ENCODE measurements at regions not wholly inside any gene's neighbourhood (a gene's known extent, or its start where the extent isn't known, plus 50 kb on each side); places are given as distances from the start of the nearest gene placed in this dataset.

GRCh38 chr5:124399426-124399961 lies 346.9 kb downstream of the ZNF608 start:
- no peak for DNase-seq
- in situ Hi-C loops (cut with MboI) = no loop called here
- H3K27me3 ChIP-seq (replicated peaks; ENCODE audit: insufficient read depth) = peaks cover 4% of the 10 kb centered on the region
- 57 to 61% methylated on average over 3 of the region's 3 CpGs for WGBS, 2 experiments (ENCODE audit: low coverage in 1 of 2, low lambda C conversion rate in 2 of 2, missing lambda C conversion rate in 2 of 2)
- H3K27ac ChIP-seq = no peak overlapping the region
- no peaks in the 10 kb centered on the region for H3K79me2 ChIP-seq (ENCODE audit: insufficient read depth)
- no peaks in the 10 kb centered on the region for H4K20me1 ChIP-seq (ENCODE audit: insufficient read depth)
- no peak overlapping the region for H3K4me2 ChIP-seq (ENCODE audit: unreplicated experiment)
- no peak overlapping the region for H2AFZ ChIP-seq
- H3K4me1 ChIP-seq (ENCODE audit: insufficient read depth) = peaks cover 14% of the 10 kb centered on the region
- TF ChIP-seq EZH2 (IDR thresholded peaks at IDR 0.05; ENCODE audit: insufficient read depth, poor library complexity, severe bottlenecking) = no peak
- TF ChIP-seq EZH2phosphoT487 (IDR thresholded peaks at IDR 0.05; ENCODE audit: insufficient read depth, low read depth) = no peak
- H3F3A ChIP-seq (ENCODE audit: insufficient read depth) = no peaks in the 10 kb centered on the region
- no peak overlapping the region for H3K4me3 ChIP-seq
- H3K9me3 ChIP-seq (ENCODE audit: low read depth) = no peaks in the 10 kb centered on the region
- H3K36me3 ChIP-seq (ENCODE audit: low read depth) = no peaks in the 10 kb centered on the region
- H3K9ac ChIP-seq = no peak overlapping the region
- H3K9me2 ChIP-seq (ENCODE audit: insufficient read depth) = no peaks in the 10 kb centered on the region

- Histone ChIP-seq H3K9me2 (ENCODE audit: insufficient read depth) (no peaks in the 10 kb centered on the region), H3K36me3 (ENCODE audit: low read depth) (no peaks in the 10 kb centered on the region), H3F3A (ENCODE audit: insufficient read depth) (no peaks in the 10 kb centered on the region), H3K9ac (no peak overlapping the region), H2AFZ (no peak overlapping the region), H3K4me1 (ENCODE audit: insufficient read depth) (peaks cover 14% of the 10 kb centered on the region), H3K27ac (no peak overlapping the region), H3K4me3 (no peak overlapping the region), H3K9me3 (ENCODE audit: low read depth) (no peaks in the 10 kb centered on the region), H3K4me2 (ENCODE audit: unreplicated experiment) (no peak overlapping the region), H3K27me3 (replicated peaks; ENCODE audit: insufficient read depth) (peaks cover 12% of the 10 kb centered on the region), H3K79me2 (ENCODE audit: insufficient read depth) (no peaks in the 10 kb centered on the region), H4K20me1 (ENCODE audit: insufficient read depth) (no peaks in the 10 kb centered on the region)
- WGBS, 2 experiments (ENCODE audit: low coverage in 1 of 2, low lambda C conversion rate in 2 of 2, missing lambda C conversion rate in 2 of 2) = 8 to 19% methylated on average over 2 of the region's 2 CpGs
- in situ Hi-C loops (cut with MboI) = no loop called here
- no peak for TF ChIP-seq EZH2phosphoT487 (IDR thresholded peaks at IDR 0.05; ENCODE audit: insufficient read depth, low read depth)
- TF ChIP-seq EZH2 (IDR thresholded peaks at IDR 0.05; ENCODE audit: insufficient read depth, poor library complexity, severe bottlenecking) = no peak
- DNase-seq = peak; percentile 39
These were observed 348.0 kb downstream of the ZNF608 start for GRCh38 chr5:124398460-124398859.

GRCh38 chr5:124397317-124397716 lies 349.1 kb downstream of the ZNF608 start:
- DNase-seq = no peak
- H3K4me2 ChIP-seq (ENCODE audit: unreplicated experiment) = no peak overlapping the region
- no peak overlapping the region for H3K4me3 ChIP-seq
- 94 to 98% methylated on average over 2 of the region's 2 CpGs for WGBS, 2 experiments (ENCODE audit: low coverage in 1 of 2, low lambda C conversion rate in 2 of 2, missing lambda C conversion rate in 2 of 2)
- no peaks in the 10 kb centered on the region for H3K36me3 ChIP-seq (ENCODE audit: low read depth)
- no peak overlapping the region for H3K27ac ChIP-seq
- peaks cover 13% of the 10 kb centered on the region for H3K27me3 ChIP-seq (replicated peaks; ENCODE audit: insufficient read depth)
- H3K4me1 ChIP-seq (ENCODE audit: insufficient read depth) = peaks cover 11% of the 10 kb centered on the region
- no peak for TF ChIP-seq EZH2 (IDR thresholded peaks at IDR 0.05; ENCODE audit: insufficient read depth, poor library complexity, severe bottlenecking)
- TF ChIP-seq EZH2phosphoT487 (IDR thresholded peaks at IDR 0.05; ENCODE audit: insufficient read depth, low read depth) = no peak
- H3K9me2 ChIP-seq (ENCODE audit: insufficient read depth) = no peaks in the 10 kb centered on the region
- no peaks in the 10 kb centered on the region for H3K9me3 ChIP-seq (ENCODE audit: low read depth)
- no peak overlapping the region for H2AFZ ChIP-seq
- no peaks in the 10 kb centered on the region for H3K79me2 ChIP-seq (ENCODE audit: insufficient read depth)
- no peaks in the 10 kb centered on the region for H4K20me1 ChIP-seq (ENCODE audit: insufficient read depth)
- in situ Hi-C loops (cut with MboI) = no loop called here
- no peaks in the 10 kb centered on the region for H3F3A ChIP-seq (ENCODE audit: insufficient read depth)
- H3K9ac ChIP-seq = no peak overlapping the region

GRCh38 chr5:124395926-124396325 lies 350.5 kb downstream of the ZNF608 start:
- Histone ChIP-seq H3K79me2 (ENCODE audit: insufficient read depth) (no peaks in the 10 kb centered on the region), H3K9me3 (ENCODE audit: low read depth) (no peaks in the 10 kb centered on the region), H3K27me3 (replicated peaks; ENCODE audit: insufficient read depth) (peaks cover 13% of the 10 kb centered on the region), H3F3A (ENCODE audit: insufficient read depth) (no peaks in the 10 kb centered on the region), H3K4me1 (ENCODE audit: insufficient read depth) (no peaks in the 10 kb centered on the region), H3K4me2 (ENCODE audit: unreplicated experiment) (no peak overlapping the region), H3K36me3 (ENCODE audit: low read depth) (no peaks in the 10 kb centered on the region), H3K4me3 (no peak overlapping the region), H3K9me2 (ENCODE audit: insufficient read depth) (no peaks in the 10 kb centered on the region), H2AFZ (no peak overlapping the region), H3K9ac (no peak overlapping the region), H4K20me1 (ENCODE audit: insufficient read depth) (no peaks in the 10 kb centered on the region), H3K27ac (no peak overlapping the region)
- in situ Hi-C loops (cut with MboI) = no loop called here
- TF ChIP-seq EZH2 (IDR thresholded peaks at IDR 0.05; ENCODE audit: insufficient read depth, poor library complexity, severe bottlenecking) (no peak), EZH2phosphoT487 (IDR thresholded peaks at IDR 0.05; ENCODE audit: insufficient read depth, low read depth) (no peak)
- DNase-seq = no peak
- 83 to 84% methylated on average over 5 of the region's 5 CpGs for WGBS, 2 experiments (ENCODE audit: low coverage in 1 of 2, low lambda C conversion rate in 2 of 2, missing lambda C conversion rate in 2 of 2)

GRCh38 chr5:124395287-124395686 lies 351.2 kb downstream of the ZNF608 start:
- H3K27ac ChIP-seq = no peak overlapping the region

More at GRCh38 chr5:124395287-124395686, 351.2 kb downstream of the ZNF608 start:
- no peak for DNase-seq
- Histone ChIP-seq H3K27me3 (replicated peaks; ENCODE audit: insufficient read depth) (peaks cover 13% of the 10 kb centered on the region), H3K4me2 (ENCODE audit: unreplicated experiment) (no peak overlapping the region), H3K36me3 (ENCODE audit: low read depth) (no peaks in the 10 kb centered on the region), H3K4me3 (no peak overlapping the region), H3K9me2 (ENCODE audit: insufficient read depth) (no peaks in the 10 kb centered on the region), H3K79me2 (ENCODE audit: insufficient read depth) (no peaks in the 10 kb centered on the region), H4K20me1 (ENCODE audit: insufficient read depth) (no peaks in the 10 kb centered on the region), H3K9me3 (ENCODE audit: low read depth) (no peaks in the 10 kb centered on the region), H2AFZ (no peak overlapping the region), H3F3A (ENCODE audit: insufficient read depth) (no peaks in the 10 kb centered on the region), H3K9ac (no peak overlapping the region), H3K4me1 (ENCODE audit: insufficient read depth) (no peaks in the 10 kb centered on the region)
- in situ Hi-C loops (cut with MboI) = no loop called here
- 79 to 82% methylated on average over 11 of the region's 11 CpGs for WGBS, 2 experiments (ENCODE audit: low coverage in 1 of 2, low lambda C conversion rate in 2 of 2, missing lambda C conversion rate in 2 of 2)
- TF ChIP-seq EZH2 (IDR thresholded peaks at IDR 0.05; ENCODE audit: insufficient read depth, poor library complexity, severe bottlenecking) = no peak
- no peak for TF ChIP-seq EZH2phosphoT487 (IDR thresholded peaks at IDR 0.05; ENCODE audit: insufficient read depth, low read depth)
